ENCODE measurements at regions not wholly inside any gene's neighbourhood (a gene's known extent, or its start where the extent isn't known, plus 50 kb on each side); places are given as distances from the start of the nearest gene placed in this dataset.

DNA sequence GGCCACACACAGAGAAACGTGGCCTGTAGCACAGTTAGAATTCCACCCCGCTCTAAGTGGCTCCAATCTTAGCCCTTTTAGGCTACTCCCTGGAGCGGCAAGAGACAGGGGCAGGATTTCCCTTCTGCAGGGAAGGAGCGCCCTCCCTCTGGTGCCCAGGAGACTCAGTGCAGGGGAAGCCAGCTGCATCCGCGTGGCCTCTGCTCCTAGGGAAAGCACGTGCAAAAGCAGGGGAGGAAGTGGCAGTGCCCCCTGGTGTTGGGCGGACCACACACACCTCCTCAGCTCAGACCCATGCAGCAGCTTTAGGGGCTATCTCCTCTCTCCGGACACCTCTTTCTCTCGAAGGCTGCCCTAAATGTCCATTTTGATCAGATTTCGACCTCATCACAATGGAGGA, 50.0 kb downstream of the SPRING1 start:
- peak; percentile 73 for DNase-seq (ENCODE audit: extremely low spot score)
- POLR2A ChIA-PET: no interaction called here

DNA sequence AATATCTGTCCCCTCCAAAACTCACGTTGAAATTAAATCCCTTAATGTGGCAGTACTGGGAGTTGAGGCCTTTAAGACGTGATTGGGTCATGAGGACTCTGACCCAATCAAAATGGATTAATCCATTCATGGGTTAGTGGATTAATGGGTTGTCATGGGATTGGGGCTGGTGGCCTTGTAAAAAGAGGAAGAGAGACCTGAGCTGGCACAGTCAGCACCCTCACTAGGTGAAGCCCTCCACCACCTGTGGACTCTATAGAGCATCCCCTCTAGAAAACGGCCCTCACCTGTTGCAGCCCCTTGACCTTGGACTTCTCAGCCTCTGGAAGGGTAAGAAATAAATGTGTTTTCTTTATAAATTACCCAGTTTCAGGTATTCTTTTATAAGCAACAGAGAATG, 53.0 kb downstream of the SPRING1 start:
- TF ChIP-seq LEF1 (IDR thresholded peaks at IDR 0.05; ENCODE audit: borderline replicate concordance): no peak
- no peak for TF ChIP-seq HDGF (IDR thresholded peaks at IDR 0.05; ENCODE audit: borderline replicate concordance)
- no peak for TF ChIP-seq ELF4 (IDR thresholded peaks at IDR 0.05)
- TF ChIP-seq CTBP1 (IDR thresholded peaks at IDR 0.05; ENCODE audit: borderline replicate concordance): no peak
- no peak for TF ChIP-seq SUZ12 (IDR thresholded peaks at IDR 0.05)
- TF ChIP-seq TARDBP (IDR thresholded peaks at IDR 0.05): no peak
- TF ChIP-seq FOXA1 (IDR thresholded peaks at IDR 0.05): no peak
- no peak for TF ChIP-seq FOXM1 (IDR thresholded peaks at IDR 0.05; ENCODE audit: borderline replicate concordance)
- CTCF ChIA-PET: no interaction called here
- POLR2A ChIA-PET: no interaction called here

More for the DNA sequence above, 50.0 kb downstream of the SPRING1 start:
- TF ChIP-seq L3MBTL2 (conservative IDR thresholded peaks at IDR 0.05) (peak; percentile 79), CTBP1 (IDR thresholded peaks at IDR 0.05; ENCODE audit: borderline replicate concordance) (no peak)
- CTCF ChIA-PET: interaction anchor here (0.6 to 0.7 kb wide), 3 partner anchors 12 to 187 kb away, joined by 3 read pairs; no protein-coding TSS in a partner anchor

DNA sequence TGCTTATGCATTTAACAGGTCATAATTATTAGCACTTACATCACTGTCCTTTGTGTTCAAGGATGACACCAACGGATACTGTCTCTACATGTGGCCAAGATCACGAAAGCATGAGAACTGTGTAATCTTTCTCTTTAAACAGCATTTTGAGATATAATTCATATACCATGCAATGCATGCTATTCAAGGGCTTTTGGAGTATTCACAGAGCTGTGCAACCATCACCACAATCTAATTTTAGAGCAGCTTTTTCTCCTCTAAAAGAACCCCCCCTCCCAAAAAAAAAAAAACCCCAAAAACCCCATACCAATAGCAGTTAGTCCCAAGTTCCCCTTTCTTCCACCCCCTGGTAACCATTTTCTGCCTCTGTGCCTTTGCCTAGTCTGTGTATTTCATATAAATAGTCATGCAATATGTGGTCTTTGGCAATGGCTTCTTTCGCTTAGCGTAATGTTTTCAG, 60.6 kb downstream of the SPRING1 start:
- no peak for TF ChIP-seq SUZ12 (IDR thresholded peaks at IDR 0.05)
- TF ChIP-seq LEF1 (IDR thresholded peaks at IDR 0.05; ENCODE audit: borderline replicate concordance): no peak
- no peak for TF ChIP-seq SP1 (IDR thresholded peaks at IDR 0.05)
- no peak for TF ChIP-seq FOXA1 (IDR thresholded peaks at IDR 0.05)
- TF ChIP-seq NFRKB (IDR thresholded peaks at IDR 0.05): no peak
- no peak for TF ChIP-seq HDGF (IDR thresholded peaks at IDR 0.05; ENCODE audit: borderline replicate concordance)
- TF ChIP-seq, protein P1, sequence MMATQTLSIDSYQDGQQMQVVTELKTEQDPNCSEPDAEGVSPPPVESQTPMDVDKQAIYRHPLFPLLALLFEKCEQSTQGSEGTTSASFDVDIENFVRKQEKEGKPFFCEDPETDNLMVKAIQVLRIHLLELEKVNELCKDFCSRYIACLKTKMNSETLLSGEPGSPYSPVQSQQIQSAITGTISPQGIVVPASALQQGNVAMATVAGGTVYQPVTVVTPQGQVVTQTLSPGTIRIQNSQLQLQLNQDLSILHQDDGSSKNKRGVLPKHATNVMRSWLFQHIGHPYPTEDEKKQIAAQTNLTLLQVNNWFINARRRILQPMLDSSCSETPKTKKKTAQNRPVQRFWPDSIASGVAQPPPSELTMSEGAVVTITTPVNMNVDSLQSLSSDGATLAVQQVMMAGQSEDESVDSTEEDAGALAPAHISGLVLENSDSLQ (IDR thresholded peaks at IDR 0.05): no peak
- TF ChIP-seq TARDBP (IDR thresholded peaks at IDR 0.05): no peak
- TF ChIP-seq ARNT (IDR thresholded peaks at IDR 0.05): no peak
- TF ChIP-seq FOXM1 (IDR thresholded peaks at IDR 0.05; ENCODE audit: borderline replicate concordance): no peak
- TF ChIP-seq L3MBTL2 (conservative IDR thresholded peaks at IDR 0.05): no peak
- no peak for TF ChIP-seq BHLHE40 (IDR thresholded peaks at IDR 0.05; ENCODE audit: borderline replicate concordance)
- no peak for DNase-seq (ENCODE audit: extremely low spot score)
- CTCF ChIA-PET: no interaction called here
- POLR2A ChIA-PET: interaction anchor here (0.7 kb wide), 1 partner anchor 16 kb away, joined by 3 read pairs; no protein-coding TSS in a partner anchor

More for the DNA sequence above, 53.0 kb downstream of the SPRING1 start:
- DNase-seq (ENCODE audit: extremely low spot score): no peak

DNA sequence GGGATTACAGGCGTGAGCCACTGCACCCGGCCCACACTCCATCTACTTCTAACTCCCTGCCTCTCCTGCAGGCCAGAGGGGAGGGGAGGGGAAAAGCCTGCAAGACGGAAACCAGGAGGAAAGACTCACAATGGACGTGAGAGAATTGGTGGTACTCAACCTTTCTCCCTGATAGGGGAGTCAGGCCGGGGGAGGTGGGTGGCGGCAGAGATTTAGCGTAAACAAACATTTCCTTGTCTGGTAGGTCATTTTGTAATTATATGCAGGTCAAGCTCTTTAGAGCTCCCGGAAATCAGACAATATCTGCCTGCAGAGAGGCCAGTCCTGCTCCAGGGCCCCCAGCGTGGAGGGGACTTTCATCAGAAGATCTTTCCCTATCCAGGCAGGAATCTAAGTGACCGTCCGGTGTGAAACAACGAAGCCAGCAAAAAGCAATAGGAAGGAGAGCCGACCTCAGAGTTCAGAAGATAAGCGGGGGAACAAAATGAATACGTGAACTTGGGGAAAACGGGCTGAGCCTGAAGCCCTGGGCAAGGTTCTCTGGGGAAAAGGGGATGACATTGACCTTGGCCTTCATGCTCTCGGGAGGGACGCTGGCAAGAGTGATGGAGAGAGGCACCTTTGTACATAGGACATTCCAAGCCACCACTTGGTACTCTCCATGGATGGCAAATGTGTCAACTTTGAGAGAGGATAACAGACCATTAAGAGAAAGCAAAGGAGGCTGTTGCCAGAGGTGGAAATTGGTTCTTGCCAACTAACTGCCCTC, 62.3 kb downstream of the SPRING1 start:
- DNase-seq (ENCODE audit: extremely low spot score): no peak
- TF ChIP-seq ELF4 (IDR thresholded peaks at IDR 0.05) (no peak), NFRKB (IDR thresholded peaks at IDR 0.05) (no peak), BHLHE40 (IDR thresholded peaks at IDR 0.05; ENCODE audit: borderline replicate concordance) (no peak), FOXM1 (IDR thresholded peaks at IDR 0.05; ENCODE audit: borderline replicate concordance) (no peak), CTBP1 (IDR thresholded peaks at IDR 0.05; ENCODE audit: borderline replicate concordance) (no peak), HDGF (IDR thresholded peaks at IDR 0.05; ENCODE audit: borderline replicate concordance) (no peak), SUZ12 (IDR thresholded peaks at IDR 0.05) (no peak), ZNF384 (IDR thresholded peaks at IDR 0.05) (no peak), LEF1 (IDR thresholded peaks at IDR 0.05; ENCODE audit: borderline replicate concordance) (no peak), FOXA1 (IDR thresholded peaks at IDR 0.05) (no peak), FOXK2 (IDR thresholded peaks at IDR 0.05) (no peak), ARNT (IDR thresholded peaks at IDR 0.05) (no peak), SP1 (IDR thresholded peaks at IDR 0.05) (no peak), TARDBP (IDR thresholded peaks at IDR 0.05) (no peak), L3MBTL2 (conservative IDR thresholded peaks at IDR 0.05) (no peak)
- TF ChIP-seq, protein P1 (IDR thresholded peaks at IDR 0.05): no peak
- CTCF ChIA-PET: no interaction called here
- POLR2A ChIA-PET: no interaction called here

DNA sequence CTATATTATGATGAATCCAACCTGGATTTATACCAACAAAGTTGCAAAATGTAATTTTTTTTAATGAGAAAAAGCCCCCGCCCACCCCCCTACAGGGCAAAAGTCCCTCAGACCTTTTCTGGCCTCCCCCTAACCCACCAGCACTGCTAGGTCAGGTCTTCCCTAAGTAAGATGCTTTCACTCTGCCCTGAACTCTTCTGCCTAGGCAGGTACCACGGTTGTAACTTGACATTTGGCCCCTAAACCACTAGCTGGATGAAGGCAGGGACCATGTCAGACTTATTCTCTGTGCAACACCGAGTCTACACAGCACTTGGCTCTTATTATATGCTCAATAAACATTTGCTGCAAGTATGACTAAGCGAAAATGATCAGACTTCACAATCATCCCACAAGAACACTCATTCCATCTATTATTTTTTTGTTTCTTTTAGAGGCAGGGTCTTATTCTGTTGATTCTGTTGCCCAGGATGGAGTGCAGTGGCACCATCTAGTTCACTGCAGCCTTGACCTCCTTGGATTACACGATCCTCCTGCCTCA, 63.2 kb downstream of the SPRING1 start:
- ChIA-PET POLR2A (no interaction called here), CTCF (no interaction called here)
- TF ChIP-seq CTBP1 (IDR thresholded peaks at IDR 0.05; ENCODE audit: borderline replicate concordance) (no peak), BHLHE40 (IDR thresholded peaks at IDR 0.05; ENCODE audit: borderline replicate concordance) (no peak), ELF4 (IDR thresholded peaks at IDR 0.05) (no peak), TARDBP (IDR thresholded peaks at IDR 0.05) (no peak), ZNF384 (IDR thresholded peaks at IDR 0.05) (no peak), HDGF (IDR thresholded peaks at IDR 0.05; ENCODE audit: borderline replicate concordance) (no peak), FOXM1 (IDR thresholded peaks at IDR 0.05; ENCODE audit: borderline replicate concordance) (no peak), SP1 (IDR thresholded peaks at IDR 0.05) (no peak), FOXK2 (IDR thresholded peaks at IDR 0.05) (no peak), L3MBTL2 (conservative IDR thresholded peaks at IDR 0.05) (no peak), LEF1 (IDR thresholded peaks at IDR 0.05; ENCODE audit: borderline replicate concordance) (no peak), SUZ12 (IDR thresholded peaks at IDR 0.05) (no peak), FOXA1 (IDR thresholded peaks at IDR 0.05) (no peak), NFRKB (IDR thresholded peaks at IDR 0.05) (no peak), ARNT (IDR thresholded peaks at IDR 0.05) (no peak)
- TF ChIP-seq, protein P1 (IDR thresholded peaks at IDR 0.05): no peak
- no peak for DNase-seq (ENCODE audit: extremely low spot score)

Data from HEK293T (cell line).